NCI-H524 (cell line): ENCODE measurements at regions not wholly inside any gene's neighbourhood (a gene's known extent, or its start where the extent isn't known, plus 50 kb on each side); places are given as distances from the start of the nearest gene placed in this dataset.
"Not testable (repeated sequence)": the region's sequence is repeated elsewhere in the genome, so short reads cannot be mapped to it uniquely, and the experiment has no call there.

Source experiments
- DNase-seq, 2 experiments: peaks; one replicate each; lab custom pipeline; 2025; lab: John Stamatoyannopoulos, UW

DNA sequence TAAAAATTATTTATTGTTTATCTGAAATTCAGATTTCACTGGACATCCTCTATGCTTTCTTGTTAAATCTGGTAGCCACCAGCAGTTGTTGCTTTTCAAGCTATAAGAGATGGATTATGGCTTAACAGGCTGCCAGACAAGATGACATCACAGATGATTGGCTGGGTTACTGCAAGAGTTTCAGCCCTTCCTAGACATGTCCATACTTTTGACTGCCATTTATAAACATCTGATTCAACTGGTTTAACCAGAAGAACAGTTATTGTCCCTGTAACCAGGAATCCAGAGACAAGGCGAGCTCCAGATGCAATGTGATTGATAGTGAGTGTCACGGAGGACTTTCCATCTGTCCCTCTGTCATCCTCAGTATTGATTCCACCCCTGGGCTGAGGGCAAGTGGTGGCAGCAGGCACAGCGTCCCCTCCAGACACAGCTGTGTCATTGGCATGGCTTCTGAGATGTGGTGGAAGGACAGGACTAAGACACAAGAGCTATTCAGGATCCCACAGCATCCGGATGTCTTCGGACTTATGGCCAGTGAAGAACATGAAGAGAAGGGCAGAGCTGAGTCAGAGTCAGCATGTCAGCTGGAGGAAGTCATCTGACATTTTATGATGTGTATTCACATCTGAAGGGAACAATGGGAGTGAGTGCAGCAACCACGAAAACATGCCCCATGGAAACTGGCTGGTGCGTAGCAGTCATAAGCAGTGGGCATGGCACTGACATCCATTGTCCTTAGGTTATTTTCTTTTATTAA lies 284.5 kb upstream of the CDYL start:
- DNase-seq, result no peak

- no peak for DNase-seq
Observed at GRCh38 chr6:4489538-4489937, 286.7 kb upstream of the CDYL start.

GRCh38 chr6:4488389-4488788 lies 287.8 kb upstream of the CDYL start:
- no peak for DNase-seq

- DNase-seq, result no peak
Observed at GRCh38 chr6:4487538-4487937, 288.7 kb upstream of the CDYL start.

- no peak for DNase-seq
Observed at GRCh38 chr6:4486568-4487315, 289.5 kb upstream of the CDYL start.

DNA sequence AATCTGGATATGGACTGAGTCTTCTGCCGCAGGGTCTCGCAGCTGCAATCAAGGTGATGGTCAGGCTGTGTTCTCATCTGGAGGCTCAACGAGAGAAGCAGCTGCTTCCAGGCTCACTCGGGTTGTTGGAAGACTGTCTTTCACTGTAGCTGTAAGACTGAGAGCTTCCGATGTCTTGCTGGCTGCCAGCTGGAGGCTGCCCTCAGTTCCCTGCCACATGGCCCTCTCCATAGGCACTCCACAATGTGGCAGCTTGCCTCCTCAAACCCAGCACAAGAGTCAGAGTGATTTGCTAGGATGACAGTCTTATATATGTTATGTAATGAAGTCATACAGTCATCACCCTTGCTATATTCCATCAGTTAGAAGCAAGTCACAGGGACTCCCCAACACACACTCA lies 290.5 kb upstream of the CDYL start:
- no peak for DNase-seq

- no peak for DNase-seq
Observed at GRCh38 chr6:4482461-4482860, 293.7 kb upstream of the CDYL start.

DNA sequence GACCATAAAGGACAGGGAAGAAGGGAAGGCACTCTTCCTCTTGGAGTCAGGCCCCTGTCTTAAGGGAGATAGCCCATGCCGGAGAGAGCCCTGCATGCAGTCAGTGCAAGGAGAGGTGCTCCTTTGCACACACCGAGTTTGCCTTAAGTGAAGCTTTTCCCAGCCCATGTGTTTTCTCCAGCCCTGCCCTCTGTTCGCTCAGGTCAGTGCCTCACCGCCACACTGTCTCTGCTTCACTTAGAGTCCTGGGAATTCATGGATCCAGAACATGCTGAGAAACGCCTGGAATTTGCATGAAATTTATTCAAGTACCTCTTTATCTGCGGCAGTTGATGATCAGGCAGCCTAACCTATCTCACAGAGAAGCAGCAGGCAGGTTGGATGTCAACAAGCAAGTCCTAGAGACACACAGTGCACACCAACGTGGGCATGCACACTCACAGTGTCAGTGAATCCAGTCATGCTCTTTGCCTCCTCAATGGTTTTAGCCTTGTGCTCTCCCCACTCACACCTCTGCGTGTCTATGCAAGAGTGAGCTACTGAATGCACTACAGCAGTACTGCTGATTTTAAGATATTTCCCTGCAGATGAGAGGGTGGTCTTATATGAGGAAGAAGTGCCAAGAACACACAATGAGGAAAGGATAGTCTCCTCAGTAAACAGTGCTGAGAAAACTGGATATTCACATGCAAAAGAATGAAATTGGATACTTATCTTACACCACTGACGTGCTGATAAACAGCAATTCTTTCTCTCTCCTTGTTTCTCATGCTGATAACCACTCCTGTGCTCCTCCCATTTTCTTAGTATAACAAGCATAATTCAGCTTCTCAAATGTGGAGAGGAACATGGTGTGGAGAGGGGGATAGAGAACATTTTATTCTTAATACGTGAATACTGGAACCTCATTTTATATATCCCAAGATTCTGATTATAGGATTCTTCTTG lies 295.1 kb upstream of the CDYL start:
- peak in 1 of 2 experiments; percentile 44 for DNase-seq

DNA sequence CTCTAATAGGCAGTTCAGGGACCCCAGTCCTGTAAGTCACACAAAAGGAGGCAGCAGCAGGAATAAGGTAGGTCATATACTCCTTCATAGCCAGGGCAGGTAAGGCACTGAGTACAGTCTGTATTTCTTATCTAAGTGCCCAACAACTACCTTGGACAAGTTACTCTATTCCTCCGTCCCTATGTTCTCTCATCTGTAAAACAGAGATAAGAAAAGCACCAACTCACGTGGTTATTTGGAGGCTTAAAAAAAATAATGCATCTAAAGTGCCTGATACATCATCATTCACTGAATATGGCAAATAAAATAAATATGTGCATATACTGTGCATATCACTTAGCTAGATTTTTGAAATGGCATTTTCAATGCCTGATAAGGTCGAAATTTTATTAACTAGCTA lies 298.1 kb upstream of the CDYL start:
- no peak for DNase-seq

GRCh38 chr6:4474810-4475209 lies 301.4 kb upstream of the CDYL start:
- no peak for DNase-seq

- DNase-seq, result no peak
Observed at GRCh38 chr6:4472969-4473642, 303.1 kb upstream of the CDYL start.

DNA sequence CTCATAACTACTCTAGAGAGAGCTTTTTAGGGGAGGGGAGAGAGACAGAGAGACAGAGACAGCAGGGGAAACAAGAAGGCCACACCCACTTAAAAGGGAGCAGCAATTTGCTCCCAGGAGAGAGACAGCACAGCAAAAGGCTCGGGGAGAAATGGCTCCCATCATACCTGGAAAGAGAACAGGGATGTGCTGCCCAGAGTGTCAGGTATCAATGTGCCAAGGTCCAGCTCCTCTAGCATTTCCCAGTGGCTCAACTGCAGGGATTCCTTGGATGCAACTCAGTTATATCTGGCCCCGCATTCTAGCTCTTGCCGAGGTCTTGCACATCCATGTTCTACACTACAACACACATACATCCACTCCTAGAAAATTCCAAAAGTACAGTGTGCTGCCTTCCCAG lies 304.0 kb upstream of the CDYL start:
- DNase-seq, result no peak

- not testable (repeated sequence) for DNase-seq
Observed at GRCh38 chr6:4471515-4471914, 304.7 kb upstream of the CDYL start.

DNA sequence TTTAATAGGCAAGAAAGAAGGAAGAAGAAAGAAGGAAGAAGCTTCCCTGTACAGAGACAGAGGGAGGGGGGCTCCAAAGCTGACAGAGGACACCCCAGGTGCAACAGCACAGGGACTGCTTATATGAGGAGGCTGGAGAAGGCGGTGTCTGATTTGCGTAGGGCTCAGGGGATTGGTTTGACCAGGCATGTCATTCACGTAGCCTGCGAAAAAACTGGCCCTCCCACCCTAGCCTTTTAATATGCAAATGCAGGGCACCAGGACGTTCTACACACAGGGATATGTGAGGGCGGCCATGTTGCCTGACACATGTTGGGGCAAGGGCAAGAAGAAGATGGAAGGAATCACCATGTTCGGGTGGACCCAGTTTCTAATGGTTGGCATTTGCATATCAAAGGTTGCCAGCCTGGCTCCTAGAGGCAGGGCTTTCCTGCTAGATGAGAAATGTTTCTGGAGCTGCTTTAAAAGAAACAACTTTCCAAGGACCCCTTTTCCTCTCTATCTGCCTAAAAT lies 305.4 kb upstream of the CDYL start:
- no peak for DNase-seq

- peak in 1 of 2 experiments; percentile 52 for DNase-seq
Observed at GRCh38 chr6:4466769-4467480, 309.3 kb upstream of the CDYL start.

GRCh38 chr6:4466261-4466660 lies 309.9 kb upstream of the CDYL start:
- no peak for DNase-seq

- no peak for DNase-seq
Observed at GRCh38 chr6:4464638-4465037, 311.6 kb upstream of the CDYL start.

DNA sequence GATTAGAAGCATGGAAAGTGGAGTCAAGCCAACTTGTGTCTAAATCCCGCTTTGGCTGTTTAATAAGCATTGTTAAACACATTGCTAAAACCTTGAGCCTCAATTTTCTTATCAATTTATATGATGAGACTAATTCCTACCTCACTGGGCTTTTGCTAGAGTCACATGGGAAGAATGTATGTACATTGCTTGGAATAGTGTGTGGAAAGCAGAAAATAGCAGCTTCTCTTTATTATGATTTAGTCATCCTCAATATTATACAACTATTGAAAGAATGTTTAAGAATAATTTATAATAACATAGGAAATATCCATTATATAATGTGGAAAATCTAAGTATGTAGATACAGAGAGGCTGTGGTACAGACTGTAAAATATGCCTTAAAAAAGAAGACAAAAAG lies 313.0 kb upstream of the CDYL start:
- no peak for DNase-seq

DNA sequence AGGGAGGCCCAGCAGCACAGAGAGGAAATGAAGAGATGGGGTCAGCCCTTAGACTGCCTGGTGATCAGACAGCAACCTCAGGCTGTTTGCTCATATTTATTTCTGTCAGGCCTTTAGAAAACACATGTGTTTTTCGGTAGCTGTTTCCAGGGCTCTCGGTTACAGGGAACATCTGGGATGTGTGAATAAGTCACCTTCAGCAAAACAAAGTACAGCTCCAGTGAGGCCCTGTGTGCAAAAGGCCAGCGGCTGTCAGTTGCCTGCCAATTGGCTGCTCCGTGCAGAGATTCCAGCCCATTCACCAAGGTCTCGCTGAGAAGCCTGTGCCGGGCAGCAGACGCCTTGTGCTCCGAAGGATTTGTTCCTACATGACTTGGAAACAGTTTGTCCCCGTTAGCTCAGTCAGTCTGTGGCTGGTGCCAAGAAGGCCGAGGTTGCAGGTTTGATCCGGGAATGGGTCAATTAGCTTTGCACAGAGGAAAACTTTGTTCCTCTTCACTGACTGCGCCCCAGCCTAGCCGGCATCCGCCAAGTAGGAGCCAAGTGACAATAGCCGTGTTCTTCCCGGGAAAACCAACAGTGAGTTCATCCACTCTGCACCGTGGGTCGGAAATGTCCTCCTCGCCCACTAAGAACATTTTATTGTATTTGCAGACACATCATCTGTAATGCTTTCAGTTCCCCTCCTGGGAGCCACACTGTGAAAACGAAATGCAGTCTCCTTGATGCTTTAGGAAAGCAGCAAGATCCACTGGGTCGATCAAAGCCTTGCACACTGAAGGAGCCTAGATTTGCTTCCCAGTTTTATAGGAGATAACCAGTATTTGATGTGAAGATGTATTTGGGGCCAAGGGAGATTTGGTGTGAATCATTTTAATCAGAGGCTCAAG lies 315.4 kb upstream of the CDYL start:
- DNase-seq, result peak in 1 of 2 experiments; percentile 52

DNA sequence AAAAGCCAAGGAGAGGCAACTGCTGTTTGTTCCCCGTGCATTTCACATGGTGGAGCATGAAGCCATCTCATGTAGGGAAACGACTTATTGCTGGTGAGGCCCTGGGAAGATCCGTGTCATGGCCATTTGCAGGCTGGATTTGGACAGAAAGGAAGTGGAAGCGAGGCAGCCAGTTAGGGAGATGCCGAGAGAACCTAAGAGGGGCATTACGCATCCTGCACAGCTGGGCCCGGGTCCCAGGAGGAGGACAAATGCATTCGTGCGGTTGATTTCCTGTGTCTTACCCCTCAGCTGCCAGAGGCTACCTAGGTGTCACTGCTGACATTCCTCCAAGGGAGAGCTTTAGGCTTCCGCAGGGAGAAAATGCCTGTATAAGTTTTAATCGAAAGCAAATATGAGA lies 316.2 kb upstream of the CDYL start:
- no peak for DNase-seq
